ENCODE measurements at regions not wholly inside any gene's neighbourhood (a gene's known extent, or its start where the extent isn't known, plus 50 kb on each side); places are given as distances from the start of the nearest gene placed in this dataset.

DNA sequence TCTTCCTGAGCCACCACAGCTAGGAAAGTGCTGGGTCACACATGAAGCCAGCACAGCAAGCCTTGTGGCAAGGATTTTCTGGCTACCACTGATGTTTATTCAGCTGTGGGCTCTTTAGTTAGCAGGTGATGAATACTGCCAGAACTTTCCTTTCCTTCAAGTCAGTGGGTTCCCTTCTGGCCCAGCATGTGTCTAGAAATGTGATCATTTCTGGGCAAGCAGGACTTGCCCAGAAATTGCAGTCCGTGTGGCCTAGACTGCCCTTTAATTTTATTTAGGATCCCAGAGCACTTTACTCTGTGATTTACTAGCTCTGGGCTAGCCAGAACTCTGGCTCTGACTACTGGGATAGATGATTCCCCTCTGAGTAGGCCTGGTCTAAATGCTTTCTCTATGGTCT is 397.5 kb downstream of the ZIC4 start:
- DNase-seq, result no peak

DNA sequence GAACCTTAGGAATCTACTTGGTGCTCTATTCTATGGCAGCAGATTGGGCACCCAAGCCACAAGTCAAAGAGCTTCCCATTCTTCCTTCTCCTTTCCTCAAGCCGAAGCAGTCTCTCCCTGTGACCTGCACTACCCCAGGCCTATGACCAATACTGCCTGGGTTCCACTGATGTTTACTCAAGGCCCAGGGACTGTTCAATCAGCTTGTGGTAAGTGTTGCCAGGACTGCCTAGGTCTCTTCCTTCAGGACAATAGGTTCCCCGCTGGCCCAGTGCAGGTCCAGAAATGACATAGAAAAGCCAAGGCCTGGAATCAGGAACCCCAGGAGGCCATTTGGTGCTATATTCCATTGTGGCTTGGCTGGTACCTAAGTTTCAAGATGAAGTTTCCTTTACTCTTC is 397.9 kb downstream of the ZIC4 start:
- no peak for DNase-seq

DNA sequence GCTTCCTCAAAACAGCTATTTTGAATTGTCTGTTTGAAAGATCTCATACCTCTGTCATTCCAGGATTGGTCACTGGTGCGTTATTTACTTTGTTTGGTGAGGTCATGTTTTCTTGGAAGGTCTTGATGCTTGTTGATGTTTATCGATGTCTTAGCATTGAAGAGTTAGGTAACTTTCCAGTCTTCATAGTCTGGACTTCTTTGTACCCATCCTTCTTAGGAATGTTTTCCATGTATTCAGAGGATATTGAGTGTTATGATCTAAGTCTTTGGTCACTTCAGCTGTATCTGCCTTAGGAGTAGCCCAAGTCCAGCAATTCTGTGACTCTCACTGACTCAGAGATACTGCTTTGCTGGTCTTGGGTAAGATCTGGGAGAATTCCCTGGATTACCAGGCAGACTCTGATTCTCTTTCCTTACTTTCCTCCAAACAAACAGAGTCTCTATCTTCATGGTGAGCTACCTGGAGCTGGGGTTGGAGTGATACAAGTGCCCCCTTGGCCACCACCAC is 398.6 kb downstream of the ZIC4 start:
- DNase-seq, result no peak

DNA sequence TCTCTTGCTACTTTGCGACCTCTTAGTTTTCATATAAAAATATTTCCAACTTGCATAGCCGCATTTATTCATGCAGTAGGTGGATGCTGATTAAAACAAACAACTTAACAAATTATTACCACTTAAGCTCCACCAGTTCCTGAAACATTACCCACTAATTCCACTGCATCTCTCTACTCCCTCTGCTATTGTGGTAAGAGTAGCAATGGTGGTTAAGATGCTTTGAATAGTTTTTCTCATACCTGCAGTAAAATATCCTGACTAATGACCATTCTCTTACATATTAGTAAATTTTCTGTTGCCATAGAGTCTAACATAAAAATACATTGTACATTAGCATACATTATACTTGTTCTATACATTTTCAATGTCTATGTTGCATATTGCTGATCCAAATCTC is 397.6 kb upstream of the PLSCR5 start:
- DNase-seq, result no peak

DNA sequence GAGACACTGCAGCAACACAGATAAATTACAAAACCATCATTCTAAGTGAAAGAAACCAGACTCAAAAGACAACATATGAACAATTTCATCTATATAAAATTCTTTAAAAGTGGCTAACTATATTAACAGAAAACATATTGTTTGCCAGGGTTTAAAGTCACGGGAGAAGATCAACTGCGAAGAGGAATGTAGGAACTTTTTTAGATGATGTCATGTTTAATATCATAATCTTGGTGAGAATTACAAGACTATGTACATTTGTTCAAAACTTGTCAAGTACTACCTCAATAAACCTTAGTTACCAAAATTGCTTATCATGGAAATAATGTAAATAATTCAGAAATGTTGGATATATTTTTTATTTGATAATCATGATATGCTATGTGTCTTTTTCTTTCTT is 395.1 kb upstream of the PLSCR5 start:
- DNase-seq, result no peak

DNA sequence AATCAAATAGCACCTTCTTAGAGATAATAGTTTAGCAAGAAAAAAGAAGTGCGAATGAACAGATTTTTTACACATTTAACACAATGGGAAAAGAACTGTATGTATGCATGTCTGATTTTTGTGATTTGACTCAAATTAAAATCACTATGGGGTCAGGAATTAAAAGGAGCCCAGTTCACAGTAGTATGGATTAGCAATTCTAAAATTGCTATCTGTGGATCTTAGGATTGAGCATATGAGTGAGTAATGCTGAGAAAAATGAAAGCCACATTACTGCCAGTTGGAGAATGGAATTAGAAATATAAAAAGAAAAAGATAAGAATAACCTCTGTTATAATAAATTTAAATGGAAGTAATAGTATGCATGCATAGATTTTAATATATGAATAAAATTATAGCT is 386.8 kb upstream of the PLSCR5 start:
- DNase-seq, result no peak

DNA sequence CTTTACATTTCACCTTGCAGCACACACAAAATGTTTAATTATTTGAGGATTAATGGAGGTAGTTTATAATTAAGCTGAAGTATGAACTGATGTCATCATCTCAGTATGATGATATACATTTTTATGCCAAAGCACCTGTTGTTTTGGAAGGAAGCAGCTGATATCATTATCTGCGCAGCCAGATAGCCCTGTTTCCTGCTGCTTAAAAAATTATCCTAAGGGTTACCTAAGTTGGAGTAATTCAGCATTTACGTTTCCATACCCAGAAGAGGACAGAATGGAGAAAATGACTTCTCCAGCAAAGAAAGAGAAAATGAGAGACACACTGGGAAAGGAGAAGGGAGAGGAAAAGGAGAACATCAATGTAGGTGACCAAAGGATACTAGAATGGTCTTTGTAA is 370.3 kb upstream of the PLSCR5 start:
- DNase-seq, result no peak

DNA sequence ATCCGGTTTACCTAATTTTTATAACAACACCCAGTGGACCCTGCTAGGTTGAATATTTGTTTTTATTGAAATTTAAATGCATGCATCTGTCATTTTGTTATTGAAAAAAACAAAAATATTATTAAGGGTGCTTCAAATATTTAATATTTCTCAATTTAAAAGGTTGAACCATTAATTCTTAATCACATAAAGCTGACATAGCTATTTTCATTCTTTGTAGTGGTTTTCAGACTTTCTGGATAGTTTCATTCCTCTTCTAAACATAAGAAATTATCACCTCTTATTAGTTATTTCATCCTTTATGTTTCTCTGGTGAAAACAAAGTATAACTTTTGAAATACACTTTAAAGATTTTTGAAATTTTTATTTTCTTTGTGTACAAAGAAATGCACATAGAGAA is 369.9 kb upstream of the PLSCR5 start:
- no peak for DNase-seq

DNA sequence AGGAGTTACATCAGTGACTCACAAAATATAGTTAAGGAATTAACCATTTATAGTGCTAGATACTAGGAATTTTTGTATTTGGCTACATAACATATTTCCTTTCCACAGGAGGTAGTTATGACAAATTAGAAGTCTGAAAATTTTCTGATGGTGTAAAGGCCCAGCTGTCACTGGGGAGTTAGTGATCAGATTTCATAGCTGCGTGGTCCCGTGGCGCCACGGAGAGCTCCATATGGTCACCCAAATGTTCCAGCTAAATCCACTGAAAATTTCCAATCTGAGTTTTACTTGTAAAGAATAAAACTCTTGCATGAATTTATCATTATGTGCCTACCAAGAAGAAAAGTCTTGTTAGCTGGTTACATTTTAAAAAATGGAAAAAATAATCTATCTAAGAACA is 368.9 kb upstream of the PLSCR5 start:
- no peak for DNase-seq

DNA sequence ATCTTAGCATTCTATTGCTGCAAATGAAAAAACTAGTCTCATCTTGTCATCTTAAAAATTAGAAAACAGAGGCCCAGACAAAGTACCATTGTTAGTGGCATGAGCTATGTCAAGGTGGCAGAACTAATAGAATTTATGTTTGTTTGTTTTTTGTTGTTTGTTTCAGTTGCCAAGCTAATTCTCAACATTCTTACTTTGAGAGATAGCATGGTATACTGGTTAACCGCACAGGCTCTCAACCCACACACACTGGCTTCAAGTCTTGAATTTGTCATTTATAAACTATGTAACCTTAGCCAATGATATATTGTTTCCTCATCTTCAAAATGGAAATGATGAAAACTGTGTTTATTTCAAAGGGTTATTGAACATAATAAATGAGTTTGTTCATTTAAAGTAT is 367.6 kb upstream of the PLSCR5 start:
- DNase-seq, result no peak

DNA sequence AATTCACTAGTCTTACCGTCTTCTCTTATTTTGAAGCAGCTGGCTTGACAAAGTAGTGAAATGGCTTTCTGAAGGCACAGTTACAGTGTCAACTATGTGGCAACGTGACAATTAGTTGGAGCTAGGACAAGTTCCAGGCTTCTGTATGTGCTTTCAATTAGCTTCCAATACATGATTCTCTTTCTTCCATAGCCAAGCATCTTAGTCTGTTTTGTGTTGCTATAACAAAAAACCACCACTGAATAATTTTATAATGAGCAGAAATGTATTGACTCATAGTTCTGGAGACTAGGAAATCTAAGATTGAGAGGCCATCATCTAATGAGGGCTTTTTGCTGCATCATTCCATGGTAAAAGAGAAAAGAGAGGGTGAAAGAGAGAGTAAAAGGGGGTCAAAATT is 365.1 kb upstream of the PLSCR5 start:
- no peak for DNase-seq

DNA sequence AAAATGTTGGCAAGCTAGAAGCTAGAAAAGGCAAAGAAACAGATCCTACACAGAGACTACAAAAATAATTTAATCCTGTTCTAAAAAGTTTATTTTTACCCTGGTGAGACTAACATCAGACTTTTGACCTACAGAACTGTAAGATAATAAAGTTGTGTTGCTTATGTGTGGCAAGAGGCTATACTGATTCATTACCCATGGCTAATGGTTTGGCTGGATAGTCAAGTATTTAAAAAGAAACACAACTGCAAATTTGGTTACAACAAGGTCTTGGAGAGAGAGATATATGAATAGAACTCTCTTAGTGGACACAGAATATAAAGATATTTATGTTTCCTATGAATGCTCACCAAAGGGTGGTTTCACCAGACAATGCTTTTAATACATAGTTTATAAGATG is 364.2 kb upstream of the PLSCR5 start:
- DNase-seq, result no peak

DNA sequence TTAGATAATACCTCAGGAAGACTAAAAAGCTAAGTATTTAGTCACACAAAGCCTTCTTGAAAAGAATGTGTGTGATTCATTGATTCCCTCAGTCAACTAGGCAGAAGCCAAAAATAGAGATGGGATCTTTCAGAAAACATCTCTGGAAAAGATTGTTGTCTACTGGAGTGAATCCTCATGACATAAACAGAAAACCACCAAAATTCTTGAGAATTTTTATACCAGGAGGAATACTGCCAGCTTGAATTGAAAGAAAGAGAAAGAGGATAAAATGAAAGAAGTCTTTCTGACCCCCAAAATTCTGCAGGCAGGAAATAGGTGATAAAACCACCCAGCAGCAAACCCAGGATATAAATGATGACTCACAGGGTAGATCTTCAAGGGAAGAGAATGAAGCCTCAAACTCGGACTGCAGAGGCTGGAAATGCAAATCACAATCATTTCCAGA is 363.1 kb upstream of the PLSCR5 start:
- no peak for DNase-seq

DNA sequence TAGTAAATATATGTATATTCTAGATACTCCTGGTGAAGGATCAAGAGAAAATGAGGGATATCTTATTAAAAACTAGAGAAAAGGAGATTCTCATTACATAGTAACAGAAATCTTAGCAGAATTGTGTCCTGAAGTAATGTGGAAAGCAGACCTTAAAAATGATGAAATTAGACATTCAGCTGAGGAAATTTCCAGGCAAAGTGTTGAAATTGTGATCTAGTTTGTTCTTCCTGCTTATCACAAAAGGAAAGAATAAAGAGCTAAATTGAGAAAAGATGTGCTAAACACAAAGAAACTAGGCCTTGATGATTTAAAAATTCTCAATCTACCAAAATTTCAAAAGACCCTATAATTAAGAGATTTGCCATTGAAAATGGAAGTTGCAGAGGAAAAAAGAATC is 362.6 kb upstream of the PLSCR5 start:
- no peak for DNase-seq

DNA sequence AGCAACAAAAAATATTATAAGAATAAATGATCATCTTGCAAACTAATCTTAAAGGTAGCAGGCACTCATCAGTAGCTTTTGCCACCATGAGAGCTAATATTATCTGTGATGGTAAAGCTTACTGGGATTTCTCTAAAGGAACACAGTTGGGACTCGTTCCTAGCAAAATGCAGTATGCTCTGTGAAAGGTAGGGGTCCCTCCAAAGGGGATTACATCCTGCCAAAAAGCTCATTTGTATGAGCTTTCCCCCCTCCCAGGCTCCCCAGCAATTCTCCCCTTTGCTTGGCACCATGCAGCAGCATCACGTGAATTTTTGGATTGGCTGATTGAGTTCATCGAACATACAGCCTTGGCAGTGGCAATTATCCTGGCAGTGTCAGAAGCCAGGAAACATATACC is 361.0 kb upstream of the PLSCR5 start:
- DNase-seq, result no peak

DNA sequence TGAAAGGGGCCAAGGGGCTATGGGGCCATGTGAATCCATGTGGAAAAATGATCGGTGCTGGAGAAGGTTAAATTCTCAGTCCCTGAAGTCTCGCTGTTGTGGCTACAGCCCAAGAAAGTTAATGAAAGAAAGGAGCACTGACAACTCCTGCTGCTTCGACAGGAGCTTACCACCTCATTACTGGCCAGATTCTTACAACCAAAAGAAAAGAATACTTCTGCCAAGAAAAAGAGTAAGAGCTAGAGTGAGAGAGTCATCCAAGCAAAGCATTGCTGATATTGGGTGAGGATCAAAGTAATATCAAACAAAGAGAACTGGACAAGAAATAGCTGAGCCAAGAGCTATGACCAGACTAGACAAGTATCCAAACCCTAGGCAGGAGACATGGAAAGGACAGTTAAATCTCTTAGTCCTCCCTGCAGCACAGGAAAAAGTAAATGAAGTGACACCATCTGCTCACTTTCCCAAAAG is 348.4 kb upstream of the PLSCR5 start:
- DNase-seq, result peak; percentile 27

DNA sequence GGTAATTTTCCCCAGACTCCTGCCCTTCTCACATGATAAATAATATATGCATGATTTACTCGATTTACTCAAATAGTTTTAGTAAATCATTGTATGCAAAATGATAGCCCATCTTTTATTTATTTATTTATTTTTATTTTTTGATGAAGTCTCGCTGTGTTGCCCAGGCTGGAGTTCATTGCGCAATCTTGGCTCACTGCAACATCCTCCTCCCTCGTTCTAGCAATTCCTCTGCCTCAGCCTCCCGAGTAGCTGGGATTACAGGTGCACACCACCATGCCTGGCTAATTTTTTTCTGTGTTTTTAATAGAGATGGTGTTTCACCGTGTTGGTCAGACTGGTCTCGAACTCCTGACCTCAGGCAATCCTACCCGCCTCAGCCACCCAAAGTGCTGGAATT is 343.8 kb upstream of the PLSCR5 start:
- no peak for DNase-seq

DNA sequence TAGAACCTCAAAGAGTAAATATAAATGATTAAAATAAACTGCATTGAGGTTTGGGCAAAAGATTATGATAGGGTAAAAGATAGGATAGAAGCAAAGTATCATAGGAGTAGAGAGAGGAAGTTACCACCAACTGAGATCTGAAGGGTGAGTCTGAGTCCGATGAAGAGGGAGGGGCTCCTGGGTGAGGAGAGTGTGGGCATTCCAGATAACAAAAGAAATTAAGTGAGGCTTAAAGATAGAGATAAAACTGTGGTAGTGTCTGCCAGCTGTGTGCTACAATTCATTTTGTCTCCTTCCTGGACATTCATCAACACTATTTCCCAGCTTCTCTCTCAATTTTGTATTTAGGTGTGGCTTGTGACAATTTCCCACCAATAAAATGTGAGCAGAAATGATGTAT is 343.0 kb upstream of the PLSCR5 start:
- DNase-seq, result no peak

DNA sequence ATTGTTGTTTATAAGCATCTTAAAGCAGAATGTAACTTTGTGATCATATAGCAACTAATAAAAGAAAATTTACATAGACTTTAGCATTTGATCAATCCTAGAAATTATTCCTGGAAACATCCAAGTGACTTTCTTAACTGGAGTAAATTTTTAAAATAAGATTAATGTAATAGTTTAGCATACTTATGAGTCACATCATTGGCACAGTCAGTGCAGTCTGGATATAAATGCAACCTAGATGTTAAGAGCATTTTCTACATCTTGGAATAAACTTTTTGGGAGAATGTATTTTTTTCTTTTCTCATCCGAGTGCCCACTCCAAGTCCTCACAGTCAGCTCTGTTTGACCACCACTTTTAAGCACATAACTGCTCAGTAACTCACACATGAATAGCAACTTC is 324.6 kb upstream of the PLSCR5 start:
- no peak for DNase-seq

DNA sequence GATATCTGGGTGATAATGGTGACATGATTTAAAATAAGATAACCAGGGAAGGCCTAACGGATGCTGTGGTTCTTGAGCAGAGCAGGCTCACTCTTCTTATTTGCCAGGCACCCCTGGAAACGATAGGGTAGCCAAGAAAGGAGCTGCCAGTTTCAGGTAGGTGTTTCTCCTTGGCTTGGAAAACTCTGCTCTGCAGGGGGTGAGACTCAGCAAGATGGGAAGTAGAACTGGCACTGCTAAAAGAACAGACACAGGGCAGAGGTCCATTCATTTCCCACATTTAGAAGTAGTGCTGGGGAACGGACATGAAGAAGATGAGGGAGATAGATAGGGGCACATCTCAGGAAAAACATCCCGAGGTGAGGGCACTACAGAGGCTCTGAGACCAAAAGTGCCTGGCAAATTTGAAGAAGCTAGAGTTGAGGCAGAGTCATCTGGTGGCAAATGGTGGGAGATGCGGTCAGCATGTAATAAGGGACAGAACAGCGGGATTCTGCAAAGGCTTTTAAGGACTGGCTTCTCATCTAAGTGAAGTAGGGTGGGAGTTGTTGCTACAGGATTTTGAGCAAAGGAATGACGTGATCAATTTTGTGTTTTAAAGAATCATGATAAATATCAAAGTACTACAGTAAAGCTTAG is 323.4 kb upstream of the PLSCR5 start:
- no peak for DNase-seq

DNA sequence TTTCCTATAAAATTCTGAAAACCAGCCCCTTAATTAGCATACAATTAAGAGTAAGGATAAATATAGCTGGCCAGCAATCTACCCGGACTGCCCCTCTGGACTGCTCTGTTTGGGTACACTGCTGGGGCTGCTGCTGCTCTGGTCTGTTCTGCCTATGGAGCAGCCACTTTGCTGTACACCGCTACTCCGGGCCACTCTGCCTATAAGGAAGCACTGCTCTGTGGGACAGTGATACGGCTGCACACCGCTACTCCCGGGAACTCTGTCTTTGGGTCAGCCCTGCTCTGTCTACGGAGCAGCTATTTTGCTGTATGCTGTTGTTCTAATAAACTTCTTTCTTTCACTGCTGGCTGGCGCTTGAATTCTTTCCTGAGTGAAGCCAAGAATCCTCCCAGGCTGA is 316.5 kb upstream of the PLSCR5 start:
- no peak for DNase-seq

DNA sequence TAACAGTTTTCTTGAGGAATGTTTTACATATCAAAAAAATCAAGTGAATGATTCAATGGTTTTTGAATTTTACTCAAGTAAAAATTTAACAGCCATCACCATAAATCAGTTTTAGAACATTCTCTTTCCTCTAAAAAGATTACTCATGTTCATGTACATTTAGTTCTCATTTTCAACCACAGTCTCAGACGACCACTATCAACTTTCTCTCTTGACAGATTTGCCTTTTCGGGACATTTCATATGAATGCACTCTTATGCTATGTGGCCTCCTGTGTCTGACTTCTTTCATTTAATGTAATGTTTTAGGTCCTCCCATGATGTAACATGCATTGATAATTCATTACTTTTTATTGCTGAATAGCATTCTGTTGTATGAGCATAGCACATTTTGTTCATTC is 309.3 kb upstream of the PLSCR5 start:
- DNase-seq, result no peak

DNA sequence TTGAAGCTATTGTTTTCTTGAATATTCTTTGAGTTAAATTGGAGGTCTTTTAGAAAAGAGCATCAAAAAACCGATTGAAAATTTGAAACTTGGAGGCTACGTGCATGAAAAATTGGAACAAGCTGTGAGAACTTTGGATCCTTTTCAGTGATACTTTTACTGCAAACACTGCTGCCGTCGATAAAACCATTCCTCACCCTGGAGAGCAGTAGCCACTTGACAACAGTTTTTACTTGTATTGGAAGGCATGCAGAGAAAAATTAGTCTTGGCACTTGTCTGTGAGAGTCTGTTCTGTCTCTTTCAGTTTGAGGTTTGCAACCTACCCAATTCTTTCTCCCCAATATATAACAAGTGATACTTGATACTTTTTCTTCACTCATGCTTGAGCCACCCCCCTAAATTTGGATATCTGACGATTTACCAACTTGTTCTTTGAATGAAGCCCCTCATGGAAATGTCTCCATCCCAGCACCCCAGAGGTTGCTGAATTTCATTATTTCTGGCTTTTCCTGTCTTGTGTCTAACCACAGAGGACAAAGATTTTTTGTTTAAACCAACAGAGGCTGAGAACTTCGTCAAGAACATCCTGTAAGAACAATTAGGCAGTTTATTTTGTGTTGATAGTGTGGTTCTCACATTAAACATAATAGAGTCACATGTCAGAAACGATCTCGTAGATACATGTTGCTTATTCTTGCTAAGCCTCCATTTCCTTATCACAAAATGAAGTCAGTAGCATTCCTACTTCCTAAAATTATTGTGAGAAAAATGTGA is 307.3 kb upstream of the PLSCR5 start:
- DNase-seq, result no peak

DNA sequence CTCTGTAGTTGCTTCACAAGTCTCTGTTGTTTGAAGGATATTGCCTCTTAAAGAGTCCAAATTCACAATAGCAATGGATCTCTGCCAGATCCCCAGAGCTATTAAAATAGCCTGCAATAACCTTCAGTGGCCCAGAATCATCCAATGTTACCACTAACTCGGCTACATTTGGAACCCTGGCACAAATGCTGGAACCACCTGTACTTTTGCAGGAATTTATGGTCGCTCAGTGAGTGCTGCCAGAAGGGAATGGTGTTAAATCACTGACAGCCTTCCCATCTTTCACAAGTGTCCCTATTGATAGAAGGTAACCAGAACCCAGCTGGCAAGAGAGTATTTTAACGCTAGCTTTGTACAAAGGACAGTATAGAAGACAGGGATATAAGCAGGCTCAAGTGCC is 298.8 kb upstream of the PLSCR5 start:
- no peak for DNase-seq
